ENCODE measurements at regions not wholly inside any gene's neighbourhood (a gene's known extent, or its start where the extent isn't known, plus 50 kb on each side); places are given as distances from the start of the nearest gene placed in this dataset.
A peak's percentile ranks its signal among the peaks of the same experiment; 100 is the strongest.

DNA sequence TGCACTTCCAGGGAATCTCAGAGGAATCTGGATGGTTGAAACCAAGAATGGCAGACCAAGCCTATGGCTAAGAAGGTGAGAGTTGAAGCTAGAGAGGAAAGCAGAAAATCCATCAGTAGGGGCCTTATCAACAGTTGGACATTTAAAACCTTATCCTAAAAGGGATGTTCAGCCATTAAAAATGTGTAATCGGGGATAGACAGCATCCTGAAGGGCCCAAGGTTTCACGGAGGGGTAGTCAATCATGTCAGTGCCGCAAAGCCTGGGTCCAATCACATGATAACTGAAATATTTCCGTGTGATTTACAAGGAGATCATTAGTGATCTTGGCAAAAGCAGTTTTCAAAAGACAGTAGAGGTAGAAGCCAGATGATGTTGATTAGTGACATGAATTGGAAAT, 61.9 kb upstream of the ELOVL6 start:
- TF ChIP-seq, protein P1, sequence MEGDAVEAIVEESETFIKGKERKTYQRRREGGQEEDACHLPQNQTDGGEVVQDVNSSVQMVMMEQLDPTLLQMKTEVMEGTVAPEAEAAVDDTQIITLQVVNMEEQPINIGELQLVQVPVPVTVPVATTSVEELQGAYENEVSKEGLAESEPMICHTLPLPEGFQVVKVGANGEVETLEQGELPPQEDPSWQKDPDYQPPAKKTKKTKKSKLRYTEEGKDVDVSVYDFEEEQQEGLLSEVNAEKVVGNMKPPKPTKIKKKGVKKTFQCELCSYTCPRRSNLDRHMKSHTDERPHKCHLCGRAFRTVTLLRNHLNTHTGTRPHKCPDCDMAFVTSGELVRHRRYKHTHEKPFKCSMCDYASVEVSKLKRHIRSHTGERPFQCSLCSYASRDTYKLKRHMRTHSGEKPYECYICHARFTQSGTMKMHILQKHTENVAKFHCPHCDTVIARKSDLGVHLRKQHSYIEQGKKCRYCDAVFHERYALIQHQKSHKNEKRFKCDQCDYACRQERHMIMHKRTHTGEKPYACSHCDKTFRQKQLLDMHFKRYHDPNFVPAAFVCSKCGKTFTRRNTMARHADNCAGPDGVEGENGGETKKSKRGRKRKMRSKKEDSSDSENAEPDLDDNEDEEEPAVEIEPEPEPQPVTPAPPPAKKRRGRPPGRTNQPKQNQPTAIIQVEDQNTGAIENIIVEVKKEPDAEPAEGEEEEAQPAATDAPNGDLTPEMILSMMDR (conservative IDR thresholded peaks at IDR 0.05) = no peak
- no peak overlapping the region for H3K27ac ChIP-seq

DNA sequence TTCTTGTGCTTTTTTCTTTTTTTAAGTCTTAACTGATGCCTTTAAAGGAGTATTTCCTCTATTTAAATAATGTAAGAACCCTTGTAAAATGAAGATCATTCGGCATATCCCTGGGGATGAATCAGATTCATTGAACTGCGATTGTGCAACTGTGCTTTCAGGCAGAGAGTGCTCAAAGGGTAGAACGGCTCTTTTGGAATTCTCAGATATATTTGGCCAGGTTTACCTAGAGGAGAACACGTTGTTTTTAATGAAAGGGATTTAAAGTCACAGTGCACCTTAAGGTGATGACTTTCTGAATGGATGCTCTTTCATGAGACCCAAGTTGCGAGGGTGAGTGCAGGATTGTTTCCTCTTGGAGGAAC, 51.6 kb upstream of the ELOVL6 start:
- H3K27ac ChIP-seq = no peak overlapping the region; the same call in 1 of the 2 replicates
- TF ChIP-seq, protein P1 (conservative IDR thresholded peaks at IDR 0.05) = no peak

DNA sequence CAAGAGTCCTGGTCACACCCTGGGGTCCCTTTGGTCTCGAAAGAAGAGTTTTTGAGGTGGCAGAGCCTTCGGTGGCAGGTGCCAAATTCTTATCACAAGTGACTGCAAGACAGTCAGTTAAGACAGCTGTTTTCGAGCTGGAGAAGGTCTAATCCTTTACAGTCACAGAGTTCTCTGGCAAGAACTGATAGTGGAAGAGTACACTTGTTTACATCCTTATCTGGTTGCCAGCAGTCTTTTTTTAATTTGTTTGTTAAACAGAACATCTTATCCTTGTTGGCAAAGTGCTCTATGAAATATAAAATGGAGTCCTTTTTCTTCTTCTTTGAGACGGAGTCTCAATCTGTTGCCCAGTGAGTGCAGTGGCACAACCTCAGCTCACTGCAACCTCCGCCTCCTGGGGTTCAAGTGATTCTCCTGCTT, 50.4 kb upstream of the ELOVL6 start:
- peak overlapping the region; percentile 69 for H3K27ac ChIP-seq
- TF ChIP-seq, protein P1 (conservative IDR thresholded peaks at IDR 0.05) = no peak

Measured in VCaP (cell line).